ENCODE measurements at regions not wholly inside any gene's neighbourhood (a gene's known extent, or its start where the extent isn't known, plus 50 kb on each side); places are given as distances from the start of the nearest gene placed in this dataset.
"Not testable (repeated sequence)": the region's sequence is repeated elsewhere in the genome, so short reads cannot be mapped to it uniquely, and the experiment has no call there.

DNA sequence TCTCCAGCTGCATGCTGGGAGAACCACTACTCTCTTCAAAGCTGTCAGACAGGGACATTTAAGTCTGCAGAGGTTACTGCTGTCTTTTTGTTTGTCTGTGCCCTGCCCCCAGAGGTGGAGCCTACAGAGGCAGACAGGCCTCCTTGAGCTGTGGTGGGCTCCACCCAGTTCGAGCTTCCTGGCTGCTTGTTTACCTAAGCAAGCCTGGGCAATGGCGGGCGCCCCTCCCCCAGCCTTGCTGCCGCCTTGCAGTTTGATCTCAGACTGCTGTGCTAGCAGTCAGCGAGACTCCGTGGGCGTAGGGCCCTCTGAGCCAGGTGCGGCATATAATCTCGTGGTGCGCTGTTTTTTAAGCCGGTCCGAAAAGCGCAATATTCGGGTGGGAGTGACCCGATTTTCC lies 215.0 kb downstream of the STIM2 start:
- H3K4me3 Mint-ChIP-seq; H3K27me3 Mint-ChIP-seq (ENCODE audit: low read depth): not testable (repeated sequence)

DNA sequence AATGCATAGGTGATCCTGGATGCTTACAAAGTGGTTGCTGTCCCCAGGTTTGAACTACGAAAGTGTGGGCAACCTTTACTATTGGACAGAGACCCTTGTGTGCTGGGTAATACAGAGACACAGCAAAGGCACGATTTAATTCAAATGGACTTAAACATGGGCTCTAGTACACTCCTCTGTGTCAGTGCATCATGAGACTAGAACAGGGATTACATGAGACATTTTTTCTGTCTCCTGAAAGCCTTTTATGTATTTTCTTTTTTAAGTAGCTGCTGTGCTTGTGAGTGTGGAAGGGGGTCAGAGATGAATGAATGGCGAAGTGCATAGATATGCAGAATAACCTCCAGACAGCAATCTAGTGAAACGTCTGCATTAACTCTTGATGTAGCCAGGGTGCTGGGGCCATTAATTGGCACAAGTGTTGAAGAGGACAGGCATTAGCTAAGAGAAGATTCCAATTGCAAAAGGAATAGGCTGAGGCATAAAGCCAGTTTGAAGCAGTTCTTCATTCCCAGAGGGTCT lies 218.4 kb downstream of the STIM2 start:
- DNase-seq (no peak), ATAC-seq (no peak)
- Mint-ChIP-seq H3K36me3 (ENCODE audit: insufficient read depth) (no peaks in the 10 kb centered on the region), H3K9me3 (no peaks in the 10 kb centered on the region), H3K4me1 (ENCODE audit: low read depth) (no peaks in the 10 kb centered on the region), H3K27me3 (ENCODE audit: low read depth) (peaks cover 13% of the 10 kb centered on the region), H3K4me3 (no peak overlapping the region)

More for the DNA sequence above, 215.0 kb downstream of the STIM2 start:
- H3K4me1 Mint-ChIP-seq (ENCODE audit: low read depth); ATAC-seq; H3K9me3 Mint-ChIP-seq; H3K36me3 Mint-ChIP-seq (ENCODE audit: insufficient read depth); DNase-seq: not testable (repeated sequence)

DNA sequence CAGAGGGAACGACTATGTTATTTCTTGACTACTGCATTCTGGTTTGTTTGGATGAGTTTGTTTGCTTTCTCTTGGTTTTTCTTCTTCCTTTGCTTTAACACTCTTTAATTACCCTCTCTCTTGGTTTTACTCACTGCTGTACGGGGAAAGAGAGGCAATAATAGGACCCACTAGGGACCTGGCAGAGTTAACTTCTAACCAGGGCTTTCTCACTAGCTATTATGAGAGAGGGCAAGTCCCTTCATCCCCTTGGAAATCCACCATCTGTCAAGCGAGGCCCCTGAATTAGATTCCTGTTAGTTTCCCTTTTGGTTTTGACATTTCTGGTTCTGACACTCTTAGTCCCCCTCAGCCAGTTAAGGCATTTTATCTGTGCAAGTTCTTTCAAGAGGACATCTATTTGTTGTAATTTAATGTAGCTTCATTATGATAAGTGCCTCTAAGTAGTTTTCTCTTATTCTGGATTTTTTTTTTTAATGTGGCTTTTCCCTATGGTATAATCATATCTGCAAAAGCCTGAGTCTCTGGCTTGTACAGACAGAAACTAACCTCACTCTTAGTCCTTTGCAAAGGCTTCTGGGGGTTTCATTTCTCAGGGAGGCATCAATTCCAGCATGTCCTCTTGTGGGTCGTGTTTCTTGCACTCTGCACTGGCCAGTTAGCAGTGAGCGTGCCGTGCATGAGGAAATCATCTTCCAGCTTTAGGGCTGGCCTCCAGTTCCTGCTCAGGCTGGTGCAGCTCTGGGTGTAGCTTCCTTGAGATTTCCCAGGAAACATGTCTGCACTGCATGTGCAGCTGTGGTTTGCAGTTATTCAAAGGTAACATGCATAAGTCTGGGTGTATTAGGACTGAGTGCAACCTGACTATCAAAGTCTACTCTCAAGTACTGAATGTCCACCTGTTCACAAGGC lies 221.3 kb downstream of the STIM2 start:
- Mint-ChIP-seq H3K36me3 (ENCODE audit: insufficient read depth) (no peaks in the 10 kb centered on the region), H3K4me3 (no peak overlapping the region), H3K4me1 (ENCODE audit: low read depth) (peaks cover 6% of the 10 kb centered on the region), H3K9me3 (no peaks in the 10 kb centered on the region), H3K27me3 (ENCODE audit: low read depth) (peaks cover 32% of the 10 kb centered on the region)
- no peak for ATAC-seq
- no peak for DNase-seq

DNA sequence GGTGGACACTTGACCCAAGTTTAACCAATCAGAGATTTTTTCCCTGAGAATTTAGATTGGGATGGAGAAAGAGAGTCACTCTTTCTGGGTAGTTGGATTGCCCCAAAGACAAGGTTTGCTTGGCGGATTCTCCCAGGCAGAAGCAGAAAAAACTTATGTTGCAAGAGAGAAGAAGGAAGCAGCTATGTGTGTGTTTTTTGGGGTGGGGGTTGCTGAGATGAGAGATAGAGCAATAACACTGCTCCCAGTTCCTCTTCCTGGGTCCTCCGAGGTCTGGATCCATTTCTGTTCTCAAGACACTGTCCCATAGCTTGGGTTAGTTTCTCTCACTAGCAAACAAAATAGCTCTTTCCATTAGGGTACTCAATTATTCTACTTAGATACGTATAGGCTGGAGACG lies 222.1 kb downstream of the STIM2 start:
- peaks cover 39% of the 10 kb centered on the region for H3K27me3 Mint-ChIP-seq (ENCODE audit: low read depth)

DNA sequence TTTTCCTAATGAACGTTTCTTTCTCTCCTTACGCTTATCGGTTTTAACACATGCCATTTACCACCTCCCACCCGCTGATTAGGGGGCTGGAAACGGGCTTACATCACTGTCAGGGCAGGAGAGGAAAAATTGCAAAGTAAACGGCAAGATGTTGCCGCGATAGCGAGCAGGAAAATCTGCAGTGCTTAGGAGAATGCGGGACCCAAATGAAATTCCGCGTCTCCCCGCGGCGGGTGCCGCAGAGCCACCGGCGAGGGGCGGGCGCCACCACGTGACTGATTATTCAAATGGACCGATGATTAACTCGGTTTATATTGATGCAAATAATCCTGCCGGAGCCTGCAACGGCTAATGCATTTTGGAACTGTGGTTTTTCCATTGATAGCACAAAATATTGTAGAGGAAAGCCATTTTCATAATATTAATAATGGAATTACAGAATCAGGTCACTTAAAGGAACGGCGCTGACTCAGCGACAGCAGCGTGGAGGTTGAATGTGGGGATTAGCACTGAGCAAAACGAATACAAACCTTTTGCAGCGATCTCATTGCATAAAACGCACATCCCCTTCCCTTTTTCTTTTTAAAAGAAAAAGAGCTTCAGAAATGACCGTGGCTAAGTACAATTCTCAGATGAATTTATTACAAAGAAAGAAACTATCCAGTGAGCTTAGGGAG lies 224.2 kb downstream of the STIM2 start:
- Mint-ChIP-seq H3K27me3 (ENCODE audit: low read depth) (peaks cover 50% of the 10 kb centered on the region), H3K4me3 (peak overlapping the region; percentile 19), H3K4me1 (ENCODE audit: low read depth) (peaks cover 6% of the 10 kb centered on the region), H3K36me3 (ENCODE audit: insufficient read depth) (no peaks in the 10 kb centered on the region), H3K9me3 (no peaks in the 10 kb centered on the region)
- peak; percentile 23 to 50 for ATAC-seq
- DNase-seq = no peak

More for the DNA sequence above, 222.1 kb downstream of the STIM2 start:
- no peaks in the 10 kb centered on the region for H3K9me3 Mint-ChIP-seq
- peaks cover 6% of the 10 kb centered on the region for H3K4me1 Mint-ChIP-seq (ENCODE audit: low read depth)
- H3K36me3 Mint-ChIP-seq (ENCODE audit: insufficient read depth) = no peaks in the 10 kb centered on the region
- H3K4me3 Mint-ChIP-seq = no peak overlapping the region
- ATAC-seq (no peak), DNase-seq (no peak)

DNA sequence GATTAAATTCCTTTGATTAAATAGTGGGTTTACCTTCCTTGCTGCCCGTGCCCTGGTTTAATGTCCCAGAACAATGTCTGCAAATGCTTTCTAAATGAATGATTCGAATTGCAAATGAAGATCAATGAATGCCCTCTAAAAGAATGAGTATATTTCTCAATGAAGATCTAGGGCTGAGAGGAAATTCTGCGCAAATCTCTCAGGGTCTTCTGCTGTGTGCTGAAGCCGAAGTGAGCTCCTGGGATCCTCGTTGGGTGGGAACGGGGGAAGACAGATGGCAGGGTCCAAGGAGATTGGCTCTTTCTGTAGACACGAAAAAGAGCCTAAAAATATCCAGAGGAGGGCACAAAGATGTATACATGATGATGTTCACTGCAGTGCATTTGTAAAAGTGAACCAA lies 224.8 kb downstream of the STIM2 start:
- no peak for DNase-seq
- Mint-ChIP-seq H3K4me1 (ENCODE audit: low read depth) (peaks cover 6% of the 10 kb centered on the region), H3K4me3 (no peak overlapping the region), H3K9me3 (no peaks in the 10 kb centered on the region), H3K27me3 (ENCODE audit: low read depth) (peaks cover 54% of the 10 kb centered on the region), H3K36me3 (ENCODE audit: insufficient read depth) (no peaks in the 10 kb centered on the region)
- no peak for ATAC-seq

DNA sequence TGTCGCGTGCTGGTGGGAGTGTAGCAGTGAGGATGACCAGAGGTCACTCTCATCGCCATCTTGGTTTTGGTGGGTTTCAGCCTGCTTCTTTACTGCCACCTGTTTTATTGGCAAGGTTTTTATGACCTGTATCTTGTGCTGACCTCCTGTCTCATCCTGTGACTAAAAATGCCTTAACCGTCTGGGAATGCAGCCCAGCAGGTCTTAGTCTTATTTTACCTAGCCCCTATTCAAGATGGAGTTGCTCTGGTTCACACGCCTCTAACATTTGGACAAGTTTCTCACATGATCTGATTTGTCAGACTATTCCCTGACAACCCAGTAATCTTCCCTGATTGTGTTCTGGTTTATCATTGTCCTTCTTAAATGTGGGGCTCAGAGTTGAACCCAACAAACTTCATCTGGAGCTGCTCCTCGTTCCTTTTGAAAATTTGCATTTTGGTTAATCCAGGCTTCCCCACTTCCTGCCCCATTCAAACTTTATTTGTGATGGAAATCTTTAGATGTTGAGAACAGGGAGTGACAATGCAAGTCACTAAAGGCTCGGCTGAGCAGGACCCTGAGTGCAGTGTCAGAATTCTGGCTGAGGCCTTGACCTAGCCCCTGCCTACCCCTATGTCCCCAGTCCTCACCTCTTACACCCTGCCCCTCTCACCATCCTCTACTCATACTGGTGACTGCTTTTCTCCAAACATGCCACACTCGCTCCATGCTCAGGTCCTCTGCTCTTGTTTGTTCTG lies 226.8 kb downstream of the STIM2 start:
- no peaks in the 10 kb centered on the region for H3K36me3 Mint-ChIP-seq (ENCODE audit: insufficient read depth)
- no peak for DNase-seq
- peaks cover 55% of the 10 kb centered on the region for H3K27me3 Mint-ChIP-seq (ENCODE audit: low read depth)
- ATAC-seq = no peak
- H3K4me3 Mint-ChIP-seq = no peak overlapping the region
- H3K4me1 Mint-ChIP-seq (ENCODE audit: low read depth) = peaks cover 6% of the 10 kb centered on the region
- H3K9me3 Mint-ChIP-seq = no peaks in the 10 kb centered on the region

DNA sequence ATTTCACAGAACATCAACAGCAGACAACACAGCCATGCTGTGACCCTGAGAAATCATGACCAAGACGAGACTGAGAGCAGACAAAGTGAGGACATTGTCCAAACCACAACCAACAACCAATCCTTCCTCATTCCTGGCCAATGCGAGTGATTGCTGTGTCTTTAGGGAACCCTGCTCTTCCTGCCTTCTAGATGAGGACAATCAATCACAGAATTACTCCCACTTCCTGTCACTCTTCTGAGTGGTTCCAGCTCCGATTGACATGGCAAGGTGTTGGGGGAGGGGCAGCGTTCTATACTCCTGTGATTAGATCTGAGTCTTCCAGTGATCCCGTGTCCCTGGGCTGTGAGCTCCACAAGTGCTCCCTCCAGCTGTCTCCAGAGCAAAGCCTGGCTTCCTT lies 227.8 kb downstream of the STIM2 start:
- DNase-seq = no peak
- ATAC-seq = no peak
- no peak overlapping the region for H3K4me3 Mint-ChIP-seq
- H3K27me3 Mint-ChIP-seq (ENCODE audit: low read depth) = peaks cover 51% of the 10 kb centered on the region
- H3K36me3 Mint-ChIP-seq (ENCODE audit: insufficient read depth) = no peaks in the 10 kb centered on the region
- H3K9me3 Mint-ChIP-seq = no peaks in the 10 kb centered on the region
- peaks cover 6% of the 10 kb centered on the region for H3K4me1 Mint-ChIP-seq (ENCODE audit: low read depth)

DNA sequence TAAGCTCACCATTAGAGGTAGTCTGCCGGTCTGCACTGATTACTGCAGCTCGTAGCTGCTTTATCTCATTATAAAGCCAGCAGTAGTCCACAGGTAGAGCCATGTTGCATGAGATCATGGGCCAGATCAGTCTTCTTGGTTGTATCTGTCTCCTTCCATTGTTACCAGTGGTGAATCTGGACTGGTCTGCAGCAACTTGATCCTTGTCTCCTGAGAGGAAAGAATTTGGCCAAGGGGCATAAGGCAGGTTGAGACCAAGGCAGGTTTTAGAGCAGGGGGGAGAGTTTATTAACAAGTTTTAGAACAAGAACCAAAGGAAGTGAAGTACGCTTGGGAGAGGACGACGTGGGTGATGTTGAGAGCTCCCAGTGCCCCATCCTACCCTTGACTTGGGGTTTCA lies 228.5 kb downstream of the STIM2 start:
- Mint-ChIP-seq H3K36me3 (ENCODE audit: insufficient read depth) (no peaks in the 10 kb centered on the region), H3K4me3 (no peak overlapping the region), H3K27me3 (ENCODE audit: low read depth) (peaks cover 44% of the 10 kb centered on the region), H3K4me1 (ENCODE audit: low read depth) (peaks cover 6% of the 10 kb centered on the region), H3K9me3 (no peaks in the 10 kb centered on the region)
- ATAC-seq = no peak
- DNase-seq = no peak

DNA sequence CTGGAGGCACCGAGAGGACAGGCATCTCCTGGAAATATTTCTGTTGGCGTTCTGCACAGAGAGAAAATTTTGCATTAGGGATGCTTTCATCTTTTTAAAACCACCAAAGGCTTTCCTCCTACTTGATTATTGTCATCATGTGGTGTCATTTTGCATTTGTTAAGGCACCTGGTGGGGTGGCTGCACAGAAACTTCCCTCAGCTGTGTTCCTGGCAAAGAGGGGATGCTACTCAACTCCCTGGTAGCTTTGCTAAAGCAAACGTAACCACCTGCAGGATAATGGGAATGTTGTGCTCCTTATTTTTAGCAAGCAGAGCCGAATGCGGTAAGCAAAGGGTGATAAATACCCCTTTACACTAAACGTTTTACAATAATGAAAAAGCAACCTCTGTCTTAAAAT lies 229.8 kb downstream of the STIM2 start:
- no peaks in the 10 kb centered on the region for H3K9me3 Mint-ChIP-seq

DNA sequence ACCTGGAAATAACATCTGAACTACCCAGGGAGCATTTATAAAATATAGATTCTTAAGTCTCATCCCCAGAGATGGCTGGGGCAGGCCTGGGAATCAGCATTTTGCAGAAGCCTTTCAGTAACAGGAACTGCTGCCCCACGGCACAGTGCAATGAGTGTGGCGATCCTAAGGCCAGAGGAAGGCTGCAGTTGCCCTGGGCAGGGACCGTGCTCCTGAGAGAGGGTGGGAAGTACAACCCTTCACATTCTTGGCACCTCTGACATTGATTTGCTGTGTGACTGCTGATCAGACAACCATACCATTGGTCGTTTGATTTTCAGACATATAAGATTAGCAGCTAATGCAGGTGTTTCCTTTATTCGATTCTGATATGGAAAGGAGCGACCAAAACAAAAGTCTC lies 233.6 kb downstream of the STIM2 start:
- Mint-ChIP-seq H3K36me3 (ENCODE audit: insufficient read depth) (no peaks in the 10 kb centered on the region), H3K9me3 (no peaks in the 10 kb centered on the region), H3K4me1 (ENCODE audit: low read depth) (no peaks in the 10 kb centered on the region), H3K4me3 (no peak overlapping the region), H3K27me3 (ENCODE audit: low read depth) (peaks cover 11% of the 10 kb centered on the region)
- no peak for ATAC-seq
- DNase-seq = no peak

More for the DNA sequence above, 229.8 kb downstream of the STIM2 start:
- Mint-ChIP-seq H3K4me3 (no peak overlapping the region), H3K27me3 (ENCODE audit: low read depth) (peaks cover 36% of the 10 kb centered on the region), H3K36me3 (ENCODE audit: insufficient read depth) (no peaks in the 10 kb centered on the region), H3K4me1 (ENCODE audit: low read depth) (peaks cover under 1% of the 10 kb centered on the region)
- no peak for ATAC-seq
- DNase-seq = no peak

DNA sequence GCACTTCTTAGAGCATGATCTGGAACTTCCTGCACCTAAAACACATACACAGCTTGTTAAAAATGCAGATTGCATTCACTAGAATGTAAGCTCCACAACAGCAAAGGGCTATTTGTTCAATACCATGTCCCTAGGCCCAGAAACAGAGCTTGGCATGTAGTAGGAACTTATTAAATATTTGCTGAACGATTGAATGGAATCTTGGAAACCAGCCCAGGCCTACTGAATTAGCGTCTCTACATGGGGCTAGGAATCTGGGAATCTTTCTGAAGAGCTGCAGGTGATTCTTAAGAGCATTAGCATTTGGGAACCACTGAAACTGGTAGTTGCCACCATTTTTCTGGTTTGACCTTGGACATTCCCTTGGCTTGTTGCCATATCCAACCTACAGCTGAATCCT lies 234.1 kb downstream of the STIM2 start:
- no peaks in the 10 kb centered on the region for H3K36me3 Mint-ChIP-seq (ENCODE audit: insufficient read depth)
- H3K4me3 Mint-ChIP-seq = no peak overlapping the region

DNA sequence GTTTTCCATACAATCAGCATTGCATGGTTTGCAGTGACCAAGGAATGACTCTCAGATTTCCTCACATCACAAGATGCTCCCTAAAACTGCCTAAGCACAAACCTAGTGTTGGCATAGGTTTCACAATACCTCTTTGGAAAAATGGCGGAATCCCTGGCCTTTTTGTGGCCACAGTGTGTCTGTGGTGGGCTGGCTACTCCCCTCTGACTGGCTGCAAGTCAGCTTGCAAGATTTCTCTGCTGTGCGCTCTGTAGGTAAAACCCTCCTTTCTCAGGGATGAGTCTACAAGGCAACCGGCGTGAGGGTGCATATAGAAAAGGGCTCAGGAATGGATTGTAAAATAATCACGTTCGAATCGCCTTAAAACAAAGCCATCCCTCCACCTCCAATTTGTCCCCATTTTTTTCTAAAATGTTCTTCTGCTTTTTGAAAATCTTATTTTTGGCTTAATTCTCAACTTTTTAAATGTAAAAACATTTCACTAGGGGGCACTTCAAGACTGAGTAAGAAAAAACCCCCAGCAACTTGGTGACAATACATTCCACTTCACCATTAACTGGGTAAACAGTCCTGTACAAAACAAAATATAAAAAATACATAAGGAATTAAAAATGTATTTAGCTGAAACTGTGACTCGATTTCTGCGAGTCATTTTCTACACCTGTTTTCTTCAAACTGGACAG lies 235.6 kb downstream of the STIM2 start:
- ATAC-seq (no peak), DNase-seq (no peak)
- Mint-ChIP-seq H3K4me1 (ENCODE audit: low read depth) (no peaks in the 10 kb centered on the region), H3K4me3 (no peak overlapping the region), H3K27me3 (ENCODE audit: low read depth) (peaks cover 6% of the 10 kb centered on the region), H3K9me3 (no peaks in the 10 kb centered on the region), H3K36me3 (ENCODE audit: insufficient read depth) (no peaks in the 10 kb centered on the region)

More for the DNA sequence above, 234.1 kb downstream of the STIM2 start:
- Mint-ChIP-seq H3K27me3 (ENCODE audit: low read depth) (peaks cover 12% of the 10 kb centered on the region), H3K9me3 (no peaks in the 10 kb centered on the region), H3K4me1 (ENCODE audit: low read depth) (no peaks in the 10 kb centered on the region)
- ATAC-seq = no peak
- DNase-seq = no peak

DNA sequence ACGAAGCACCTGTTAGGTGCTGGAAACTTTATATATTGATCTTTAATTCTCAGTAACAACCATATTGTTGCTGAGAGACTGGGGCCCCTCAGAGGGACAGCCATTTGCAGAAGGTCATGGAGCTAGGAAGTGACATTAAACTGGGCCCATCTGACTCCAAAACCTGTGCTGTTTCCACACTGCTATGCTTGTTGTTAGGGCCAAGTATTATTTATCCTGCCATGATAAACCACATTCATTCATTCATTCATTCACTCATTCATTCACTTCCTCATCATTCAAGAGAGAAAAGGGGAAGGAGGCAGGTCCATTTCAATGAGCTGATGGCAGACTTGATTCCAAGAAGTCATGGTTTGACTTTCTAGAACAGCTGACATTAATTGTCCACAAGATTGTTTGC lies 237.4 kb downstream of the STIM2 start:
- DNase-seq = no peak
- no peak for ATAC-seq
- H3K36me3 Mint-ChIP-seq (ENCODE audit: insufficient read depth) = no peaks in the 10 kb centered on the region
- no peaks in the 10 kb centered on the region for H3K4me1 Mint-ChIP-seq (ENCODE audit: low read depth)
- H3K27me3 Mint-ChIP-seq (ENCODE audit: low read depth) = peaks cover 15% of the 10 kb centered on the region
- H3K9me3 Mint-ChIP-seq = no peaks in the 10 kb centered on the region
- H3K4me3 Mint-ChIP-seq = no peak overlapping the region

Data from activated T-cell treated with anti-CD3 and anti-CD28 coated beads, Interleukin-2, amount 50 U/mL, for 4 hours (primary cell).